D341Med (cell line): ENCODE measurements at regions not wholly inside any gene's neighbourhood (a gene's known extent, or its start where the extent isn't known, plus 50 kb on each side); places are given as distances from the start of the nearest gene placed in this dataset.
"Not testable (repeated sequence)": the region's sequence is repeated elsewhere in the genome, so short reads cannot be mapped to it uniquely, and the experiment has no call there.

Source experiments
- DNase-seq: peaks from one replicate; pipeline ENCODE4 v3.0.0; 2012; ENCODE audit warnings: low spot score

GRCh38 chr7:156547884-156548561 lies 92.6 kb upstream of the RNF32 start:
- DNase-seq, result no peak

- DNase-seq, result no peak
Observed at GRCh38 chr7:156545979-156546378, 94.6 kb upstream of the RNF32 start.

- DNase-seq, result no peak
Observed at GRCh38 chr7:156544919-156545715, 95.5 kb upstream of the RNF32 start.

GRCh38 chr7:156543699-156544598 lies 96.6 kb upstream of the RNF32 start:
- DNase-seq, result no peak

- no peak for DNase-seq
Observed at GRCh38 chr7:156540619-156541165, 99.9 kb upstream of the RNF32 start.

- DNase-seq, result no peak
Observed at GRCh38 chr7:156539999-156540398, 100.6 kb upstream of the RNF32 start.

- DNase-seq, result no peak
Observed at GRCh38 chr7:156537006-156537405, 103.6 kb upstream of the RNF32 start.

- DNase-seq, result no peak
Observed at GRCh38 chr7:156534925-156535324, 105.6 kb upstream of the RNF32 start.

- no peak for DNase-seq
Observed at GRCh38 chr7:156533964-156534363, 106.6 kb upstream of the RNF32 start.

GRCh38 chr7:156533420-156533819 lies 107.2 kb upstream of the RNF32 start:
- no peak for DNase-seq

GRCh38 chr7:156532016-156532602 lies 108.5 kb upstream of the RNF32 start:
- DNase-seq, result no peak

- no peak for DNase-seq
Observed at GRCh38 chr7:156529956-156530355, 110.6 kb upstream of the RNF32 start.

GRCh38 chr7:156527458-156527890 lies 113.1 kb upstream of the RNF32 start:
- DNase-seq, result no peak

GRCh38 chr7:156524818-156525597 lies 115.6 kb upstream of the RNF32 start:
- DNase-seq, result no peak

GRCh38 chr7:156523447-156524048 lies 117.0 kb upstream of the RNF32 start:
- no peak for DNase-seq

GRCh38 chr7:156522801-156523200 lies 117.8 kb upstream of the RNF32 start:
- no peak for DNase-seq

- DNase-seq, result no peak
Observed at GRCh38 chr7:156519070-156519469, 121.5 kb upstream of the RNF32 start.

- DNase-seq, result no peak
Observed at GRCh38 chr7:156518466-156518865, 122.1 kb upstream of the RNF32 start.

GRCh38 chr7:156517858-156518257 lies 122.7 kb upstream of the RNF32 start:
- not testable (repeated sequence) for DNase-seq

GRCh38 chr7:156516791-156517378 lies 123.7 kb upstream of the RNF32 start:
- no peak for DNase-seq
